ENCODE measurements at regions not wholly inside any gene's neighbourhood (a gene's known extent, or its start where the extent isn't known, plus 50 kb on each side); places are given as distances from the start of the nearest gene placed in this dataset.
A peak's percentile ranks its signal among the peaks of the same experiment; 100 is the strongest.

GRCh38 chr9:107999011-107999410, 509.4 kb upstream of the KLF4 start:
- Histone ChIP-seq H3K9me3 (ENCODE audit: insufficient read depth, low read length) (no peaks in the 10 kb centered on the region), H3K4me3 (ENCODE audit: insufficient read length, low read depth) (no peak overlapping the region), H3K9ac (ENCODE audit: insufficient read length, low read depth) (peak overlapping the region; percentile 44), H3K4me1 (ENCODE audit: insufficient read depth, insufficient read length) (peaks cover 3% of the 10 kb centered on the region), H3K27me3 (ENCODE audit: insufficient read depth, insufficient read length) (no peaks in the 10 kb centered on the region), H3K36me3 (ENCODE audit: insufficient read depth, insufficient read length, low read length) (no peaks in the 10 kb centered on the region)
- peak; percentile 78 for DNase-seq (ENCODE audit: low read depth, low spot score)
- no peak for TF ChIP-seq SUZ12 (IDR thresholded peaks at IDR 0.05; ENCODE audit: extremely low read depth, insufficient read depth, insufficient read length)
- TF ChIP-seq ZNF274 (IDR thresholded peaks at IDR 0.05; ENCODE audit: low read depth, low read length): no peak
- no peak for TF ChIP-seq YY1 (IDR thresholded peaks at IDR 0.05; ENCODE audit: insufficient read depth, insufficient read length)

DNA sequence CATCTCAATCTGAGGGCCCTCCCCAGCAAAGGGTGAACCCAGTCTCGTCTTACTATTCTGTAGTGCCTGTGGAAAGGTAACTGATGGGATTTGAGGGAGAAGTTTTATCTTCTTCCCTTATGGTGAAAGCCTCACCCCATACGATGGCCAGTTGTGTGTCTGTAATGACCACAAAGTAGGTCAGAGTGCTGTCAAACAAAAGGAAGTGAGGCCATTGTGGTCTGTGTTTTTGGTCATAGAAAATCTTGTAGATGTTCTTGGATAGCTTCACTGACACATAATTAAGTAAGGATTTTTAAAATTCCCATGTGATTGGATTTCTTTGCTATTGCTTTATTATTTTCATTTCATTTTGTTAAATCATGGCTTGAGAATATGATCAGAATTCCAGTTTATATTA, 505.1 kb upstream of the KLF4 start:
- H3K9ac ChIP-seq (ENCODE audit: insufficient read length, low read depth): no peak overlapping the region
- no peaks in the 10 kb centered on the region for H3K27me3 ChIP-seq (ENCODE audit: insufficient read depth, insufficient read length)
- no peaks in the 10 kb centered on the region for H3K9me3 ChIP-seq (ENCODE audit: insufficient read depth, low read length)
- no peak overlapping the region for H3K4me3 ChIP-seq (ENCODE audit: insufficient read length, low read depth)
- H3K4me1 ChIP-seq (ENCODE audit: insufficient read depth, insufficient read length): peaks cover 3% of the 10 kb centered on the region
- TF ChIP-seq YY1 (IDR thresholded peaks at IDR 0.05; ENCODE audit: insufficient read depth, insufficient read length): no peak
- no peak for TF ChIP-seq ZNF274 (IDR thresholded peaks at IDR 0.05; ENCODE audit: low read depth, low read length)
- TF ChIP-seq SUZ12 (IDR thresholded peaks at IDR 0.05; ENCODE audit: extremely low read depth, insufficient read depth, insufficient read length): no peak
- no peaks in the 10 kb centered on the region for H3K36me3 ChIP-seq (ENCODE audit: insufficient read depth, insufficient read length, low read length)
- DNase-seq (ENCODE audit: low read depth, low spot score): no peak

DNA sequence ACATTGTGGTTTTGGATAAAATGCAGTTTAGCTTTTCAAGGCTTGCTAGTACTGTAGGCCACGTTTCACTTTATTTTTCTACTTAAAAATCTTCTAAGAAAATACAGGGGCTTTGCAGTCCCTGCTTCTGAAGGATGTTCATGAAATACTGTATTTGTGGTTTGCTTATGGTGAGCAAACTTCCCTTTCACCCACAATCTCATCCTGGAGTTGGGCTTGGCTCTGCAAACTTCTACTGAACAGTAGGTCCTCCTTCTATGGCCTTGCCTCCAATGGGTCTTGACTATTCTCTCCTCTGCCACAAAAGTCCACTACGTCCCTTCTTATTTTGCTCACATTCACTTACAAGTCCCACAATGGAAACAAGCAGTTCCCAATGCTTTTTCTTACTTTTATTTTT, 502.7 kb upstream of the KLF4 start:
- Histone ChIP-seq H3K9me3 (ENCODE audit: insufficient read depth, low read length) (no peaks in the 10 kb centered on the region), H3K9ac (ENCODE audit: insufficient read length, low read depth) (no peak overlapping the region), H3K4me3 (ENCODE audit: insufficient read length, low read depth) (no peak overlapping the region), H3K4me1 (ENCODE audit: insufficient read depth, insufficient read length) (no peaks in the 10 kb centered on the region), H3K36me3 (ENCODE audit: insufficient read depth, insufficient read length, low read length) (no peaks in the 10 kb centered on the region), H3K27me3 (ENCODE audit: insufficient read depth, insufficient read length) (no peaks in the 10 kb centered on the region)
- DNase-seq (ENCODE audit: low read depth, low spot score): no peak
- no peak for TF ChIP-seq ZNF274 (IDR thresholded peaks at IDR 0.05; ENCODE audit: low read depth, low read length)
- no peak for TF ChIP-seq SUZ12 (IDR thresholded peaks at IDR 0.05; ENCODE audit: extremely low read depth, insufficient read depth, insufficient read length)
- TF ChIP-seq YY1 (IDR thresholded peaks at IDR 0.05; ENCODE audit: insufficient read depth, insufficient read length): no peak

DNA sequence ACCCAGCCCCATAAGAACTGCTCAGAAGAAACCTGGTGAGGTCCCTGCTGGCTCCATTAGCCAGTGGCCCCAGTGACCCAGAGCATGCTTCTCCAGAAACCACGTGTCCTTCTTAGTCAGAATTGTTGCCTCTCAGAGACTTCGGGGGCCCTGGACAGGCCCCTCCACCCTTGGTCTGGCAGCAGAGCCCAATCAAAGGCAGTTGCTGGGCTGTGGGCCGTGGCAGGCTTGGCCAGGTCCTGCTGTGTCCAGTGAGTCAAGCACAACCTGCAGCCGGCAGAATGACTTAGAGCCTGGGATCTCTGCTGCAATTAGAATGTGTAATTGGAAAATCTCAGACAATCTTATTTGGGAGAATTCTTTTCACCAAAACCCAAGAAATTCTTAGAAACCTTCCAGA, 502.0 kb upstream of the KLF4 start:
- DNase-seq (ENCODE audit: low read depth, low spot score): no peak
- Histone ChIP-seq H3K9ac (ENCODE audit: insufficient read length, low read depth) (no peak overlapping the region), H3K9me3 (ENCODE audit: insufficient read depth, low read length) (no peaks in the 10 kb centered on the region), H3K4me1 (ENCODE audit: insufficient read depth, insufficient read length) (no peaks in the 10 kb centered on the region), H3K27me3 (ENCODE audit: insufficient read depth, insufficient read length) (no peaks in the 10 kb centered on the region), H3K4me3 (ENCODE audit: insufficient read length, low read depth) (no peak overlapping the region), H3K36me3 (ENCODE audit: insufficient read depth, insufficient read length, low read length) (no peaks in the 10 kb centered on the region)
- TF ChIP-seq SUZ12 (IDR thresholded peaks at IDR 0.05; ENCODE audit: extremely low read depth, insufficient read depth, insufficient read length) (no peak), YY1 (IDR thresholded peaks at IDR 0.05; ENCODE audit: insufficient read depth, insufficient read length) (no peak), ZNF274 (IDR thresholded peaks at IDR 0.05; ENCODE audit: low read depth, low read length) (no peak)

DNA sequence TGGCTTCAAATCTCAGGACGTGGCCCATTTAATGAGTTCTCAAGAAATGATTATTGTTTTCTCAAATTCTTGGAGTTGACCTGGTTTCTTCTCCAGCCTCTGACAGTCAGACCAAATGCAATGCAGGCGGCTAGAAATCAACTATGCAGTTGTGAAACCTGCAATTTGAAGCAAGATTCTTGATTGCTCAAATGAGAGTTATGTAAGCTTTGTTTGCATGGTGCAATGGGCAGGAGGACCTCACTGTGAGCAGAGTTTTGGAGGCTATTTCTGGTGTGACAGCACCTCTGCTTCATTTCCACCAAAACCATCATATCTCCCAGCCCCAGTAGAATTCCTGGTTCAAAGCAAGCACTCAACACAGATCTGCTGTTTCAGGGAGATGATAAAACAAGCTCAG, 500.0 kb upstream of the KLF4 start:
- no peaks in the 10 kb centered on the region for H3K9me3 ChIP-seq (ENCODE audit: insufficient read depth, low read length)
- H3K4me3 ChIP-seq (ENCODE audit: insufficient read length, low read depth): no peak overlapping the region
- no peaks in the 10 kb centered on the region for H3K4me1 ChIP-seq (ENCODE audit: insufficient read depth, insufficient read length)
- DNase-seq (ENCODE audit: low read depth, low spot score): no peak
- H3K36me3 ChIP-seq (ENCODE audit: insufficient read depth, insufficient read length, low read length): no peaks in the 10 kb centered on the region
- no peak overlapping the region for H3K9ac ChIP-seq (ENCODE audit: insufficient read length, low read depth)
- no peaks in the 10 kb centered on the region for H3K27me3 ChIP-seq (ENCODE audit: insufficient read depth, insufficient read length)
- TF ChIP-seq YY1 (IDR thresholded peaks at IDR 0.05; ENCODE audit: insufficient read depth, insufficient read length): no peak

DNA sequence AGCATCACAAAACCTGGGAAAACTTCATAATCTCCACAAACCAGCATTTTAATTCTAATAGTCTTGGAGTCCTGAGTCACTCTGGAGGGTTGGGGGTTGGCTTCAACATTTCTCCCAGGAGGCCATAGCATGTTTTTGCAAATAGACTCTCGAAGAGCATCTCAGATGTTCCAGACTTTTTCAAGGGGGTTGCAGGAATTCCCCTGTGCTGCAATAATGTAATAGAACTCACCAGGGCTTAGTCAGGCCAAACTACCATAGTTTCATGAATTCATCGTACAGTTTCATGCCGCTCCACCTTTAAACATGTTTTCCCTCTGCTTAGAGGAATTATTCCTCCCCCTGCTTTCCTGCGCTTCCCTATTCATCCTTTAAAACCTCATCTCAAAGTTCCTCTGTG, 499.5 kb upstream of the KLF4 start:
- no peak for TF ChIP-seq SUZ12 (IDR thresholded peaks at IDR 0.05; ENCODE audit: extremely low read depth, insufficient read depth, insufficient read length)
- TF ChIP-seq YY1 (IDR thresholded peaks at IDR 0.05; ENCODE audit: insufficient read depth, insufficient read length): no peak
- TF ChIP-seq ZNF274 (IDR thresholded peaks at IDR 0.05; ENCODE audit: low read depth, low read length): no peak
- Histone ChIP-seq H3K36me3 (ENCODE audit: insufficient read depth, insufficient read length, low read length) (no peaks in the 10 kb centered on the region), H3K9me3 (ENCODE audit: insufficient read depth, low read length) (no peaks in the 10 kb centered on the region), H3K27me3 (ENCODE audit: insufficient read depth, insufficient read length) (no peaks in the 10 kb centered on the region), H3K4me1 (ENCODE audit: insufficient read depth, insufficient read length) (no peaks in the 10 kb centered on the region), H3K9ac (ENCODE audit: insufficient read length, low read depth) (no peak overlapping the region), H3K4me3 (ENCODE audit: insufficient read length, low read depth) (no peak overlapping the region)
- DNase-seq (ENCODE audit: low read depth, low spot score): no peak

- H3K27me3 ChIP-seq (ENCODE audit: insufficient read depth, insufficient read length): no peaks in the 10 kb centered on the region
- no peak overlapping the region for H3K9ac ChIP-seq (ENCODE audit: insufficient read length, low read depth)
- H3K9me3 ChIP-seq (ENCODE audit: insufficient read depth, low read length): no peaks in the 10 kb centered on the region
- no peak overlapping the region for H3K4me3 ChIP-seq (ENCODE audit: insufficient read length, low read depth)
- TF ChIP-seq ZNF274 (IDR thresholded peaks at IDR 0.05; ENCODE audit: low read depth, low read length) (no peak), YY1 (IDR thresholded peaks at IDR 0.05; ENCODE audit: insufficient read depth, insufficient read length) (no peak)
- H3K4me1 ChIP-seq (ENCODE audit: insufficient read depth, insufficient read length): no peaks in the 10 kb centered on the region
- no peak for DNase-seq (ENCODE audit: low read depth, low spot score)
- H3K36me3 ChIP-seq (ENCODE audit: insufficient read depth, insufficient read length, low read length): no peaks in the 10 kb centered on the region
These were observed 495.4 kb upstream of the KLF4 start for GRCh38 chr9:107984956-107985355.

DNA sequence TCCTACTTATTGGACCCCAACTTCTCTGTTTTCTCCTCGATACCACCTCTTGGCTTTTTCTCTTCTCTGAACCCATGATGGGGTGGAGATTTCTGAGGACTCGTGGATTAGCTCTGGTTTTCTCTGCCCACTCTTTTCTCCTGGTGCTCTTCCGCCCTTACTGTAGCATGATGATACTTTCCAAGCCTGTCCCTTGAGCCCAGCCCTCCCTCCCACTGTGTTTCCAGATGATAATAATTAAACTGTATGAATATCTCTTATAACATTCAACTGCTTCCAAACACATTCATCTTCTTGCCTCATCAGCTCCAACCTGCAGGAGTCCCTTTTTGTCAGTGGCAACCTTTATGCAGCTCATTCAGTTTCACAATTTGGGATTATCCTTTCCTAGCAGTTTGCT, 494.2 kb upstream of the KLF4 start:
- no peak for DNase-seq (ENCODE audit: low read depth, low spot score)
- no peak overlapping the region for H3K4me3 ChIP-seq (ENCODE audit: insufficient read length, low read depth)
- H3K27me3 ChIP-seq (ENCODE audit: insufficient read depth, insufficient read length): no peaks in the 10 kb centered on the region
- H3K9me3 ChIP-seq (ENCODE audit: insufficient read depth, low read length): no peaks in the 10 kb centered on the region
- no peak for TF ChIP-seq SUZ12 (IDR thresholded peaks at IDR 0.05; ENCODE audit: extremely low read depth, insufficient read depth, insufficient read length)
- TF ChIP-seq YY1 (IDR thresholded peaks at IDR 0.05; ENCODE audit: insufficient read depth, insufficient read length): no peak
- TF ChIP-seq ZNF274 (IDR thresholded peaks at IDR 0.05; ENCODE audit: low read depth, low read length): no peak
- H3K36me3 ChIP-seq (ENCODE audit: insufficient read depth, insufficient read length, low read length): no peaks in the 10 kb centered on the region
- H3K4me1 ChIP-seq (ENCODE audit: insufficient read depth, insufficient read length): no peaks in the 10 kb centered on the region
- no peak overlapping the region for H3K9ac ChIP-seq (ENCODE audit: insufficient read length, low read depth)

Measured in NT2/D1 (cell line).